HG03108 (cell line): ENCODE measurements at regions not wholly inside any gene's neighbourhood (a gene's known extent, or its start where the extent isn't known, plus 50 kb on each side); places are given as distances from the start of the nearest gene placed in this dataset.

ENCODE experiments used
- ATAC-seq: cut with Tn5 transposase; IDR thresholded peaks from one replicate; pipeline ENCODE4 v1.9.1; 2021; ENCODE audit warnings: moderate library complexity; ENCODE audit not compliant: unreplicated experiment

GRCh38 chr1:208510192-208510952 lies 266.2 kb upstream of the PLXNA2 start:
- no peak for ATAC-seq

GRCh38 chr1:208511242-208511860 lies 267.2 kb upstream of the PLXNA2 start:
- no peak for ATAC-seq

GRCh38 chr1:208513799-208514198 lies 269.6 kb upstream of the PLXNA2 start:
- no peak for ATAC-seq

- no peak for ATAC-seq
Measured at GRCh38 chr1:208515129-208515528, 270.9 kb upstream of the PLXNA2 start.

GRCh38 chr1:208516780-208517179 lies 272.6 kb upstream of the PLXNA2 start:
- no peak for ATAC-seq

- no peak for ATAC-seq
Measured at GRCh38 chr1:208520438-208521099, 276.4 kb upstream of the PLXNA2 start.

- ATAC-seq = no peak
Measured at GRCh38 chr1:208521534-208521933, 277.4 kb upstream of the PLXNA2 start.

- no peak for ATAC-seq
Measured at GRCh38 chr1:208523007-208523406, 278.8 kb upstream of the PLXNA2 start.

- ATAC-seq = no peak
Measured at GRCh38 chr1:208524376-208524775, 280.2 kb upstream of the PLXNA2 start.

- no peak for ATAC-seq
Measured at GRCh38 chr1:208524925-208525324, 280.7 kb upstream of the PLXNA2 start.

GRCh38 chr1:208525417-208525816 lies 281.2 kb upstream of the PLXNA2 start:
- no peak for ATAC-seq

- no peak for ATAC-seq
Measured at GRCh38 chr1:208526613-208527125, 282.5 kb upstream of the PLXNA2 start.

GRCh38 chr1:208527156-208527555 lies 283.0 kb upstream of the PLXNA2 start:
- ATAC-seq = no peak

- ATAC-seq = no peak
Measured at GRCh38 chr1:208528578-208529240, 284.5 kb upstream of the PLXNA2 start.

- ATAC-seq = no peak
Measured at GRCh38 chr1:208531003-208531750, 287.0 kb upstream of the PLXNA2 start.

GRCh38 chr1:208533746-208534598 lies 289.8 kb upstream of the PLXNA2 start:
- no peak for ATAC-seq

- no peak for ATAC-seq
Measured at GRCh38 chr1:208534599-208534897, 290.4 kb upstream of the PLXNA2 start.

GRCh38 chr1:208534979-208535378 lies 290.8 kb upstream of the PLXNA2 start:
- ATAC-seq = no peak

- ATAC-seq = no peak
Measured at GRCh38 chr1:208535511-208535910, 291.3 kb upstream of the PLXNA2 start.

GRCh38 chr1:208536212-208536611 lies 292.0 kb upstream of the PLXNA2 start:
- ATAC-seq = no peak
